Vagina (tissue), 2 donors: ENCODE measurements at regions not wholly inside any gene's neighbourhood (a gene's known extent, or its start where the extent isn't known, plus 50 kb on each side); places are given as distances from the start of the nearest gene placed in this dataset.

Experiments
- POLR2A ChIP-seq, 2 donors: fragments of 450-650 bp; IDR thresholded peaks; one replicate each; pipeline ENCODE4 v1.6.1; 2017; ENCODE audit warnings: antibody characterized with exemption in 2 of 2, mild to moderate bottlenecking in 2 of 2, moderate library complexity in 2 of 2
- POLR2AphosphoS5 ChIP-seq, 2 donors: sonication (generic); formaldehyde crosslinking; IDR thresholded peaks; one replicate each; pipeline ENCODE4 v1.9.0; 2017; ENCODE audit warnings: antibody characterized with exemption in 2 of 2, mild to moderate bottlenecking in 2 of 2, low read depth in 1 of 2; ENCODE audit not compliant: insufficient read depth in 1 of 2
- TF ChIP-seq, protein P1 (sequence below), 3 experiments: fragments of 450-650 bp in 2 of 3; fragments of 200-600 bp in 1 of 3; sonication (generic) in 1 of 3; IDR thresholded peaks; one replicate each; pipeline ENCODE4 v1.5.1; 2017 to 2019; ENCODE audit warnings: antibody characterized with exemption in 3 of 3, mild to moderate bottlenecking in 2 of 3, moderate library complexity in 2 of 3

DNA sequence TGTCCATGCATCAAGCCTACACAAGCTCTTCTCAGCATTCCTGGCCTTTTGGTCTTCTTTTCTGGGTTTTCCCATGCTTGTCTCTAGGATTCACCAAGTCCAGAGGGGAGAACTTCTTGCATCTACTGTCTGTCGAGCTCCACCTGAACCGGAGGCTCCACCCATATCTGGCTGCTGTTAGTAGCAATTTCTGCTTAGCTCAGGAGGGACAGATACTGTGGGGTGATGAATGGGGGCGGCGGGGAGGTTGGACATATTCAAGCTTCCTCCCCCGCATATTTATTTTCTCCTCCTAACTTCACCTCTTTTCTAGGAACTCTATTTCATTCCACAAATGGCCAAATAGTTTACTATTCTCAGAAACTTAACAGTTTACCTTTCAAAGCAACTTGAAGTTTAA is 163.5 kb downstream of the PTH2R start:
- TF ChIP-seq, protein P1, sequence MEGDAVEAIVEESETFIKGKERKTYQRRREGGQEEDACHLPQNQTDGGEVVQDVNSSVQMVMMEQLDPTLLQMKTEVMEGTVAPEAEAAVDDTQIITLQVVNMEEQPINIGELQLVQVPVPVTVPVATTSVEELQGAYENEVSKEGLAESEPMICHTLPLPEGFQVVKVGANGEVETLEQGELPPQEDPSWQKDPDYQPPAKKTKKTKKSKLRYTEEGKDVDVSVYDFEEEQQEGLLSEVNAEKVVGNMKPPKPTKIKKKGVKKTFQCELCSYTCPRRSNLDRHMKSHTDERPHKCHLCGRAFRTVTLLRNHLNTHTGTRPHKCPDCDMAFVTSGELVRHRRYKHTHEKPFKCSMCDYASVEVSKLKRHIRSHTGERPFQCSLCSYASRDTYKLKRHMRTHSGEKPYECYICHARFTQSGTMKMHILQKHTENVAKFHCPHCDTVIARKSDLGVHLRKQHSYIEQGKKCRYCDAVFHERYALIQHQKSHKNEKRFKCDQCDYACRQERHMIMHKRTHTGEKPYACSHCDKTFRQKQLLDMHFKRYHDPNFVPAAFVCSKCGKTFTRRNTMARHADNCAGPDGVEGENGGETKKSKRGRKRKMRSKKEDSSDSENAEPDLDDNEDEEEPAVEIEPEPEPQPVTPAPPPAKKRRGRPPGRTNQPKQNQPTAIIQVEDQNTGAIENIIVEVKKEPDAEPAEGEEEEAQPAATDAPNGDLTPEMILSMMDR (IDR thresholded peaks at IDR 0.05), result no peak
- TF ChIP-seq POLR2A (IDR thresholded peaks at IDR 0.05) (no peak), POLR2AphosphoS5 (IDR thresholded peaks at IDR 0.05; ENCODE audit: insufficient read depth in 1 of 2, low read depth in 1 of 2) (no peak)
